Gastrocnemius medialis (tissue), 4 donors: ENCODE measurements at regions not wholly inside any gene's neighbourhood (a gene's known extent, or its start where the extent isn't known, plus 50 kb on each side); places are given as distances from the start of the nearest gene placed in this dataset.

Experiments used
- CTCF ChIP-seq, 5 experiments: fragments of 450-650 bp in 3 of 5; fragments of 200-600 bp in 2 of 5; sonication (generic) in 2 of 5; IDR thresholded peaks in 4 of 5; conservative IDR thresholded peaks in 1 of 5; 1 replicate in 4 of 5; 2 replicates in 1 of 5; pipeline ENCODE4 v1.5.1; 2016 to 2019; ENCODE audit warnings: antibody characterized with exemption in 5 of 5, mild to moderate bottlenecking in 3 of 5, moderate library complexity in 3 of 5
- POLR2A ChIP-seq, 2 donors: fragments of 450-650 bp; IDR thresholded peaks; one replicate each; pipeline ENCODE4 v1.6.1; 2017; ENCODE audit warnings: antibody characterized with exemption in 2 of 2, mild to moderate bottlenecking in 2 of 2, moderate library complexity in 2 of 2

GRCh38 chr9:117485176-117485575, 70.3 kb upstream of the ASTN2 start:
- TF ChIP-seq CTCF (IDR thresholded peaks at IDR 0.05 in 4 of 5, conservative IDR thresholded peaks at IDR 0.05 in 1 of 5) (no peak), POLR2A (IDR thresholded peaks at IDR 0.05) (no peak)
